ENCODE measurements at regions not wholly inside any gene's neighbourhood (a gene's known extent, or its start where the extent isn't known, plus 50 kb on each side); places are given as distances from the start of the nearest gene placed in this dataset.

DNA sequence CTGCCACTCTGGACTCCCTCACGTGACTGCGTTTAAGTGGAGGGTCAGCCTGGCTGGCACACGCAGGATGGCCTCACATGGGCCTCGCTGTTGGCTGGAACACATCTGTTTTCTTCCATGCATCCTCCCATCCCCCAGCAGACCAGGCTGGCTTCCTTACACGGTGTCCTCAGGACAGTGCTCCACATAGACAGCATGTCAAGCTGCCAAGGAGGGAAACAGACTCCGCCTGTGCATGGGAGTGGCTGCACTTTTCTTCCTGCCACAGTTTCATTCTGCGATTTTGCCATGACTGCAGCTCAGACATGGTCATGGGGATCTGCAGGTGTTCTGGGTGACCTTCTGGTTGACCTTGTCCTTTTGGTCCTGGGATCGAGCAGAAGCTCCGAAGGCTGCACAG lies 344.2 kb downstream of the SHANK2 start:
- H3K9me3 ChIP-seq (ENCODE audit: low read depth, low read length, poor library complexity, severe bottlenecking) = no peaks in the 10 kb centered on the region
- POLR2A ChIA-PET (ENCODE audit: low non-redundant PET) = no interaction called here

DNA sequence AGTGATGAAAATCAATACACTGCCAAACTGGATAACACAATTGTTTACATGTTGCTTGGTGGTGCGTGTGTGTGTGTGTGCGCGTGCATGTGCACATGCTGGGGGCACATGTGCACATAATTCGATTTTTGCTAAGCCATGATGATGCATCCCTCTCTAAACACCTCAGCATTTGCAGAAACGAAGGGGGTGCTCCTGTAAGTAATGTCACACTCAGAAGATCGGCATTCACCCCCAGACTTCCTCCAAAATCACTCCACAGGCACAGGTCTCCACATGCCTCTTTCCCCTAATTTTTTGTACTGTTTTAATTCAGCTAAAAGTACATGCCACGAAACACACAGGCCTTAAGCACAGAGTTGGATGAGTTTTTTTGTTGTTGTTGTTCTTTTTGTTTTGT lies 341.5 kb downstream of the SHANK2 start:
- Histone ChIP-seq H3K27me3 (replicated peaks; ENCODE audit: insufficient read depth, low read depth, low read length, poor library complexity) (no peaks in the 10 kb centered on the region), H3K4me3 (ENCODE audit: low read depth, low read length, poor library complexity, severe bottlenecking) (no peak overlapping the region), H3K4me1 (ENCODE audit: insufficient read depth, low read length, poor library complexity, severe bottlenecking) (no peaks in the 10 kb centered on the region), H3K9me3 (ENCODE audit: low read depth, low read length, poor library complexity, severe bottlenecking) (no peaks in the 10 kb centered on the region), H3K36me3 (ENCODE audit: insufficient read depth, low read length, poor library complexity, severe bottlenecking) (no peaks in the 10 kb centered on the region), H3K27ac (ENCODE audit: low read depth, low read length, poor library complexity, severe bottlenecking) (no peak overlapping the region)
- DNase-seq (ENCODE audit: low spot score) = no peak
- no TSS peak for BruUV-seq (replicated peaks)
- POLR2A ChIA-PET (ENCODE audit: low non-redundant PET) = no interaction called here
- TF ChIP-seq, protein P1, sequence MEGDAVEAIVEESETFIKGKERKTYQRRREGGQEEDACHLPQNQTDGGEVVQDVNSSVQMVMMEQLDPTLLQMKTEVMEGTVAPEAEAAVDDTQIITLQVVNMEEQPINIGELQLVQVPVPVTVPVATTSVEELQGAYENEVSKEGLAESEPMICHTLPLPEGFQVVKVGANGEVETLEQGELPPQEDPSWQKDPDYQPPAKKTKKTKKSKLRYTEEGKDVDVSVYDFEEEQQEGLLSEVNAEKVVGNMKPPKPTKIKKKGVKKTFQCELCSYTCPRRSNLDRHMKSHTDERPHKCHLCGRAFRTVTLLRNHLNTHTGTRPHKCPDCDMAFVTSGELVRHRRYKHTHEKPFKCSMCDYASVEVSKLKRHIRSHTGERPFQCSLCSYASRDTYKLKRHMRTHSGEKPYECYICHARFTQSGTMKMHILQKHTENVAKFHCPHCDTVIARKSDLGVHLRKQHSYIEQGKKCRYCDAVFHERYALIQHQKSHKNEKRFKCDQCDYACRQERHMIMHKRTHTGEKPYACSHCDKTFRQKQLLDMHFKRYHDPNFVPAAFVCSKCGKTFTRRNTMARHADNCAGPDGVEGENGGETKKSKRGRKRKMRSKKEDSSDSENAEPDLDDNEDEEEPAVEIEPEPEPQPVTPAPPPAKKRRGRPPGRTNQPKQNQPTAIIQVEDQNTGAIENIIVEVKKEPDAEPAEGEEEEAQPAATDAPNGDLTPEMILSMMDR (conservative IDR thresholded peaks at IDR 0.05; ENCODE audit: low read depth, low read length) = no peak
- no peak for TF ChIP-seq EZH2 (IDR thresholded peaks at IDR 0.05; ENCODE audit: borderline replicate concordance, low read depth, low read length, poor library complexity, severe bottlenecking)
- CTCF ChIA-PET = no interaction called here
- intact Hi-C loops (cut with micrococcal nuclease; ENCODE audit: unreplicated experiment) = no loop called here

More for the DNA sequence above, 344.2 kb downstream of the SHANK2 start:
- no TSS peak for BruUV-seq (replicated peaks)
- TF ChIP-seq EZH2 (IDR thresholded peaks at IDR 0.05; ENCODE audit: borderline replicate concordance, low read depth, low read length, poor library complexity, severe bottlenecking) = no peak
- TF ChIP-seq, protein P1 (conservative IDR thresholded peaks at IDR 0.05; ENCODE audit: low read depth, low read length) = no peak
- intact Hi-C loops (cut with micrococcal nuclease; ENCODE audit: unreplicated experiment) = no loop called here
- Histone ChIP-seq H3K36me3 (ENCODE audit: insufficient read depth, low read length, poor library complexity, severe bottlenecking) (no peaks in the 10 kb centered on the region), H3K27me3 (replicated peaks; ENCODE audit: insufficient read depth, low read depth, low read length, poor library complexity) (no peaks in the 10 kb centered on the region), H3K4me3 (ENCODE audit: low read depth, low read length, poor library complexity, severe bottlenecking) (no peak overlapping the region), H3K27ac (ENCODE audit: low read depth, low read length, poor library complexity, severe bottlenecking) (no peak overlapping the region), H3K4me1 (ENCODE audit: insufficient read depth, low read length, poor library complexity, severe bottlenecking) (no peaks in the 10 kb centered on the region)
- CTCF ChIA-PET = no interaction called here
- no peak for DNase-seq (ENCODE audit: low spot score)

DNA sequence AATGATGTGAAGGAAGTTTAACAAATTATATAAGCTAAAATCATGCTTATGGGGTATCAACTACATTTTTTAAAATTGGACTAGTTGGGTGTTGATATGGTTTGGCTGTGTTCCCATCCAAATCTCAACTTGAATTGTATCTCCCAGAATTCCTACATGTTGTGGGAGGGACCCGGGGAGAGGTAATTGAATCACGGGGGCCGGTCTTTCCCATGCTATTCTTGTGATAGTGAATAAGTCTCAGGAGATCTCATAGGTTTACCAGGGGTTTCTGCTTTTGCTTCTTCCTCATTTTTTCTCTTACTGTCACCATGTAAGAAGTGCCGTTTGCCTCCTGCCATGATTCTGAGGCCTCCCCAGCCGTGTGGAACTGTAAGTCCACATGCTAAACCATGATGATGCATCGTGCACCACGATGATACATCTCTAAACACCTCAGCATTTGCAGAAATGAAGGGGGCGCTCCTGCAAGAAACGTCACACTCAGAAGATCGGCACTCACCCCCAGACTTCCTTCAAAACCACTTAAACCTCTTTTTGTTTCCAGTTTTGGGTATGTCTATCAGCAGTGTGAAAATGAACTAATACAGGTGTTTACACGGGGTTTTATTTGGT lies 340.0 kb downstream of the SHANK2 start:
- no peaks in the 10 kb centered on the region for H3K4me1 ChIP-seq (ENCODE audit: insufficient read depth, low read length, poor library complexity, severe bottlenecking)
- no peaks in the 10 kb centered on the region for H3K9me3 ChIP-seq (ENCODE audit: low read depth, low read length, poor library complexity, severe bottlenecking)
- no peaks in the 10 kb centered on the region for H3K36me3 ChIP-seq (ENCODE audit: insufficient read depth, low read length, poor library complexity, severe bottlenecking)
- BruUV-seq (replicated peaks) = no TSS peak
- no peak for DNase-seq (ENCODE audit: low spot score)
- TF ChIP-seq, protein P1 (conservative IDR thresholded peaks at IDR 0.05; ENCODE audit: low read depth, low read length) = no peak
- no peak for TF ChIP-seq EZH2 (IDR thresholded peaks at IDR 0.05; ENCODE audit: borderline replicate concordance, low read depth, low read length, poor library complexity, severe bottlenecking)
- no peaks in the 10 kb centered on the region for H3K27me3 ChIP-seq (replicated peaks; ENCODE audit: insufficient read depth, low read depth, low read length, poor library complexity)
- intact Hi-C loops (cut with micrococcal nuclease; ENCODE audit: unreplicated experiment) = no loop called here
- no peak overlapping the region for H3K27ac ChIP-seq (ENCODE audit: low read depth, low read length, poor library complexity, severe bottlenecking)
- ChIA-PET POLR2A (ENCODE audit: low non-redundant PET) (no interaction called here), CTCF (no interaction called here)
- no peak overlapping the region for H3K4me3 ChIP-seq (ENCODE audit: low read depth, low read length, poor library complexity, severe bottlenecking)

Data from A673 (cell line).